T-helper 2 cell treated with Interferon-gamma antibody and Interleukin-4, amounts not matched to agents 100 ng/mL and 5 ng/mL, for 36 hours (primary cell): ENCODE measurements at regions not wholly inside any gene's neighbourhood (a gene's known extent, or its start where the extent isn't known, plus 50 kb on each side); places are given as distances from the start of the nearest gene placed in this dataset.

Experiments used
- intact Hi-C: fragments of 100-400 bp; cut with micrococcal nuclease; formaldehyde crosslinking; loops from one replicate; pipeline ENCODE4 v1.15.1; 2023

GRCh38 chr5:86875539-86875938 lies 257.8 kb downstream of the COX7C start:
- intact Hi-C loops: no loop called here

- intact Hi-C loops: no loop called here
These were observed 260.5 kb downstream of the COX7C start for GRCh38 chr5:86878250-86878649.

- intact Hi-C loops: no loop called here
These were observed 261.3 kb downstream of the COX7C start for GRCh38 chr5:86879086-86879485.

GRCh38 chr5:86880344-86880743 lies 262.6 kb downstream of the COX7C start:
- intact Hi-C loops: loop anchor here (2.0 kb wide), 1 partner anchor 388 kb away; no protein-coding TSS in a partner anchor

GRCh38 chr5:86880785-86881492 lies 263.2 kb downstream of the COX7C start:
- intact Hi-C loops: loop anchor here (1.0 to 2.0 kb wide), 4 partner anchors 87 to 519 kb away; no protein-coding TSS in a partner anchor

GRCh38 chr5:86881493-86882090 lies 263.9 kb downstream of the COX7C start:
- intact Hi-C loops: loop anchor here (1.0 to 2.0 kb wide), 4 partner anchors 87 to 519 kb away; no protein-coding TSS in a partner anchor

GRCh38 chr5:86884608-86885007 lies 266.9 kb downstream of the COX7C start:
- intact Hi-C loops: no loop called here

- intact Hi-C loops: no loop called here
These were observed 267.3 kb downstream of the COX7C start for GRCh38 chr5:86885011-86885410.

- intact Hi-C loops: no loop called here
These were observed 267.9 kb downstream of the COX7C start for GRCh38 chr5:86885489-86886230.

GRCh38 chr5:86890375-86890774 lies 272.6 kb downstream of the COX7C start:
- intact Hi-C loops: no loop called here

- intact Hi-C loops: no loop called here
These were observed 276.3 kb downstream of the COX7C start for GRCh38 chr5:86894056-86894455.

- intact Hi-C loops: no loop called here
These were observed 279.2 kb downstream of the COX7C start for GRCh38 chr5:86896916-86897315.

- intact Hi-C loops: loop anchor here (10.0 kb wide), 1 partner anchor 155 kb away; no protein-coding TSS in a partner anchor
These were observed 291.9 kb downstream of the COX7C start for GRCh38 chr5:86909418-86910295.

- intact Hi-C loops: loop anchor here (5.0 to 10.0 kb wide), 2 partner anchors 148 to 165 kb away; no protein-coding TSS in a partner anchor
These were observed 299.4 kb downstream of the COX7C start for GRCh38 chr5:86917117-86917579.

- intact Hi-C loops: loop anchor here (1.0 to 10.0 kb wide), 3 partner anchors 147 to 203 kb away; no protein-coding TSS in a partner anchor
These were observed 300.5 kb downstream of the COX7C start for GRCh38 chr5:86918246-86918645.

GRCh38 chr5:86926033-86926432 lies 308.3 kb downstream of the COX7C start:
- intact Hi-C loops: no loop called here

GRCh38 chr5:86929123-86929766 lies 311.5 kb downstream of the COX7C start:
- intact Hi-C loops: no loop called here

- intact Hi-C loops: no loop called here
These were observed 315.9 kb upstream of the RASA1 start for GRCh38 chr5:86951761-86952160.

GRCh38 chr5:86964889-86965288 lies 302.8 kb upstream of the RASA1 start:
- intact Hi-C loops: no loop called here

- intact Hi-C loops: loop anchor here (1.0 kb wide), 1 partner anchor 87 kb away; no protein-coding TSS in a partner anchor
These were observed 299.4 kb upstream of the RASA1 start for GRCh38 chr5:86968301-86968753.
